Spleen (tissue), 7 donors: ENCODE measurements at regions not wholly inside any gene's neighbourhood (a gene's known extent, or its start where the extent isn't known, plus 50 kb on each side); places are given as distances from the start of the nearest gene placed in this dataset.

Experiments used
- POLR2A ChIP-seq, 3 donors: fragments of 450-650 bp; IDR thresholded peaks; one replicate each; pipeline ENCODE4 v1.5.1; 2017; ENCODE audit warnings: antibody characterized with exemption in 3 of 3, mild to moderate bottlenecking in 1 of 3
- POLR2AphosphoS5 ChIP-seq, 3 donors: sonication (generic); formaldehyde crosslinking; IDR thresholded peaks; one replicate each; pipeline ENCODE4 v1.5.1; 2017; ENCODE audit warnings: antibody characterized with exemption in 3 of 3
- TF ChIP-seq, protein P1 (sequence below), 11 experiments: fragments of 200-600 bp in 7 of 11; fragments of 450-650 bp in 4 of 11; sonication (generic) in 4 of 11; IDR thresholded peaks in 8 of 11; conservative IDR thresholded peaks in 3 of 11; 1 replicate in 7 of 11; 2 replicates in 4 of 11; pipeline versions ENCODE4 v1.4.0 to v1.8.0; 2016 to 2021; ENCODE audit warnings: antibody characterized with exemption in 11 of 11, inconsistent platforms in 4 of 11, mild to moderate bottlenecking in 1 of 11
- donor health status: DM: no; HTN: no; CAD: no; lungs with moderate emphysema.
- donor health status: DM: no; HTN: no; CAD: no.
- donor health status: DM: no; HTN: no; CAD: no.

- TF ChIP-seq, protein P1, sequence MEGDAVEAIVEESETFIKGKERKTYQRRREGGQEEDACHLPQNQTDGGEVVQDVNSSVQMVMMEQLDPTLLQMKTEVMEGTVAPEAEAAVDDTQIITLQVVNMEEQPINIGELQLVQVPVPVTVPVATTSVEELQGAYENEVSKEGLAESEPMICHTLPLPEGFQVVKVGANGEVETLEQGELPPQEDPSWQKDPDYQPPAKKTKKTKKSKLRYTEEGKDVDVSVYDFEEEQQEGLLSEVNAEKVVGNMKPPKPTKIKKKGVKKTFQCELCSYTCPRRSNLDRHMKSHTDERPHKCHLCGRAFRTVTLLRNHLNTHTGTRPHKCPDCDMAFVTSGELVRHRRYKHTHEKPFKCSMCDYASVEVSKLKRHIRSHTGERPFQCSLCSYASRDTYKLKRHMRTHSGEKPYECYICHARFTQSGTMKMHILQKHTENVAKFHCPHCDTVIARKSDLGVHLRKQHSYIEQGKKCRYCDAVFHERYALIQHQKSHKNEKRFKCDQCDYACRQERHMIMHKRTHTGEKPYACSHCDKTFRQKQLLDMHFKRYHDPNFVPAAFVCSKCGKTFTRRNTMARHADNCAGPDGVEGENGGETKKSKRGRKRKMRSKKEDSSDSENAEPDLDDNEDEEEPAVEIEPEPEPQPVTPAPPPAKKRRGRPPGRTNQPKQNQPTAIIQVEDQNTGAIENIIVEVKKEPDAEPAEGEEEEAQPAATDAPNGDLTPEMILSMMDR (IDR thresholded peaks at IDR 0.05 in 8 of 11, conservative IDR thresholded peaks at IDR 0.05 in 3 of 11) = no peak
- TF ChIP-seq POLR2AphosphoS5 (IDR thresholded peaks at IDR 0.05) (no peak), POLR2A (IDR thresholded peaks at IDR 0.05) (no peak)
Measured at GRCh38 chr6:144947398-144947976, 662.4 kb downstream of the UTRN start.
